WI38 (cell line): ENCODE measurements at regions not wholly inside any gene's neighbourhood (a gene's known extent, or its start where the extent isn't known, plus 50 kb on each side); places are given as distances from the start of the nearest gene placed in this dataset.

ENCODE experiments used
- H3K4me3 ChIP-seq: 2 replicates; pipeline ENCODE4 v1.5.1; 2011; ENCODE audit warnings: low read depth, mild to moderate bottlenecking, control low read depth, low read length
- CTCF ChIP-seq: IDR thresholded peaks from 2 replicates; pipeline ENCODE4 v1.5.1; 2012; ENCODE audit warnings: low read depth, mild to moderate bottlenecking, control low read depth, low read length

GRCh38 chr19:29396925-29397324 lies 128.9 kb upstream of the VSTM2B start:
- no peak for TF ChIP-seq CTCF
- H3K4me3 ChIP-seq, result no peak overlapping the region

DNA sequence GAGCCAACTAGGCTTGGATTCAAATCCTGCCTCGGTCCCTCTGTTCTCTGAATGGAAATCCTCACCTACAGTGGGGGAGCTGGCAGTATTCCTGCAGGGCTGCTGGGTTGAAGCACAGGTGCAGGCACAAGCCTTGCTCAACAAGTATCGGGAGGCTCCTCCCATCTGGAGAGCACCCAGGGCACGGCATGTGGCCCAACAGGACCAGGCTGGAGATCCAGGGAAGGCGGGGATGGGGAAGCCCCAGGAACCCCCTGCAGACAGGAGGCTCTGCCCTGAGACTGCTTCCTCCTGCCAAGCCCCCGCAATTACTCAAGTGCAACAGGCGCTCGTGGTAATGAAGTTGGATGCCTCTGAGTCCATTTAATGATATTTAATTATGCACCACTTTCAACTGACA lies 128.0 kb upstream of the VSTM2B start:
- H3K4me3 ChIP-seq, result no peak overlapping the region
- no peak for TF ChIP-seq CTCF

GRCh38 chr19:29399804-29400203 lies 126.0 kb upstream of the VSTM2B start:
- no peak for TF ChIP-seq CTCF

DNA sequence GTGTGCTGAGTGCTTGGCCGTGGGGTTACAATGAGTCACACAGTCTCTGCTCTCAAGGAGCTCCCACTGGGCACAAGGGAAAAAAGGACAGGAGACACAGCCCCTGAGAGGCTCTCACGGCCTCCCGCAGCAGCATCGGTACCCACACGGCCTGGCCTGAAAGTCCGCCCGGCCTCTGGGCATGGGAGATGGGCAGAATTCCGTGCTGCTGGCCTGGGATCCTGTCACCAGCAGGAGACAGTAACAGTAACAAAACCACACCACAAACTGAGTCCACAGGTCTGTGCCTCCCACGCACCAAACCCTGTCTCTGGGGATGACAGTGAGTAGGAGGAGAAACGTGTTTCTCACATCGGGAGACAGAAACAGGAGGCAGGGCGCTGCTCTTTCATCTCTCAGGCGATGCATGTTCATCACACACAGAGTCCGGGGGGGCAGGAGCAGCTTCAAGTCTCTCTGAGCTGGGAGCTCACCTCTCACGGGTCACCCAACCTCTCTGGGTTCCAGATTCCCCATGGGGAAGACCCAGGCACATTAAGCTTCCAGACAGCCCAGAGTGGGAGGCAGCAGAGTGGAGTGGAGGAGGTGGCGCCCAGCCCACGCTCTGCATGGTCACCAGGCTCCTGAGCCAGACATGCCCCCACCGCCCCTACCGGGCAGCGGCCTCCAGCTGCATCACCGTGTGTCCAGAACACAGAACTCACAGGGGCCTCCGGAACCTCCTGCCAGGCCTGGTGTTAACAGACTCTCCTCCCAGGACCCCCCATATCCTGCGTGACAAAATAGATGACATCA lies 124.7 kb upstream of the VSTM2B start:
- TF ChIP-seq CTCF, result no peak

More at GRCh38 chr19:29399804-29400203, 126.0 kb upstream of the VSTM2B start:
- no peak overlapping the region for H3K4me3 ChIP-seq

GRCh38 chr19:29401712-29402421 lies 123.9 kb upstream of the VSTM2B start:
- H3K4me3 ChIP-seq, result no peak overlapping the region
- TF ChIP-seq CTCF, result no peak

More for the DNA sequence above, 124.7 kb upstream of the VSTM2B start:
- no peak overlapping the region for H3K4me3 ChIP-seq

DNA sequence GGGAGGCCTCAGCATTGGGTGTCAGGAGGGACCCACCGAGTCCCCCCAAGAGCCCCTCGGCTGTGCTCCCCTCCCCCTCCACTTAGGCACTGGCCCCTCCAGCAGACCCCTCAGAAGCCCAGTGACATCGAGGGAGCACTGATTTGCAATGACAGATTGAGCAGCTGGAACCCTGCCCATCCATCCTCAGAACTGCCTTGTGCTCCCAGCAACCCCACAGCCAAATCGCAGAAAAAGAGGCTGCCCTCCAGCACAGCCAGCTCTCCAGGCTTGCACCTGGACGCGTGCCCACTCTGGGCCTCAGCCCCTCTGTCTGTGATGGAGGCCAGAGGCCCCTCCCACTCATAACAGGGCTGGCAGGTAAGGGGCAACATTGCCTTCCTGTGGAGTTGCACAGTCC lies 123.2 kb upstream of the VSTM2B start:
- H3K4me3 ChIP-seq, result no peak overlapping the region
- TF ChIP-seq CTCF, result no peak

DNA sequence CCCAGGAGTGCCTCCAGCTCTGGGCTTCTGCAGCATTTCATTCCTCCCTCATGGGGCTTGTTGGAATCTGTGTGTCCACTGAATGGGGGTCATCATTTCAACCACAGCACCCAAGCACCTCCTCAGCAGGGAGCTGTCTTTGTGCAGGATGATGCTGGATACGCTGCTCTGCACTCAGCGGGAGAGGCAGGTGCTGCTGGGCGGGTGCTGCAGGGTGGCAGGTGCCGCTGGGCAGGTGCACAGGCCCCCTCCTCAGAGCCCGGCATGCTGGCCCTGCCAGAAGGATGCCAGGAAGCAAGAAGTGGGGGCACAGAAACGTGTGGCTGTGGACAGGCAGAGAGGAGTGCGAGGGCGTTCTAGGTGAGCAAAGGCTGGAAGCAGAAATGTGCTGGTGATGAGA lies 121.8 kb upstream of the VSTM2B start:
- H3K4me3 ChIP-seq, result no peak overlapping the region
- no peak for TF ChIP-seq CTCF
